Tibial nerve (tissue), 3 donors: ENCODE measurements at regions not wholly inside any gene's neighbourhood (a gene's known extent, or its start where the extent isn't known, plus 50 kb on each side); places are given as distances from the start of the nearest gene placed in this dataset.
"Not testable (repeated sequence)": the region's sequence is repeated elsewhere in the genome, so short reads cannot be mapped to it uniquely, and the experiment has no call there.

ENCODE experiments used
- CTCF ChIP-seq, 5 experiments: fragments of 200-600 bp in 3 of 5; fragments of 450-650 bp in 2 of 5; sonication (generic) in 3 of 5; IDR thresholded peaks; one replicate each; pipeline ENCODE4 v1.5.1; 2016 to 2019; ENCODE audit warnings: antibody characterized with exemption in 5 of 5, mild to moderate bottlenecking in 3 of 5, moderate library complexity in 2 of 5
- POLR2A ChIP-seq, 2 donors: fragments of 450-650 bp; IDR thresholded peaks; one replicate each; pipeline ENCODE4 v1.6.1; 2017; ENCODE audit warnings: antibody characterized with exemption in 2 of 2, mild to moderate bottlenecking in 2 of 2, moderate library complexity in 2 of 2

GRCh38 chr5:7268722-7269121, 127.2 kb upstream of the ADCY2 start:
- not testable (repeated sequence) for TF ChIP-seq POLR2A, CTCF (IDR thresholded peaks at IDR 0.05)
